ENCODE measurements at regions not wholly inside any gene's neighbourhood (a gene's known extent, or its start where the extent isn't known, plus 50 kb on each side); places are given as distances from the start of the nearest gene placed in this dataset.

DNA sequence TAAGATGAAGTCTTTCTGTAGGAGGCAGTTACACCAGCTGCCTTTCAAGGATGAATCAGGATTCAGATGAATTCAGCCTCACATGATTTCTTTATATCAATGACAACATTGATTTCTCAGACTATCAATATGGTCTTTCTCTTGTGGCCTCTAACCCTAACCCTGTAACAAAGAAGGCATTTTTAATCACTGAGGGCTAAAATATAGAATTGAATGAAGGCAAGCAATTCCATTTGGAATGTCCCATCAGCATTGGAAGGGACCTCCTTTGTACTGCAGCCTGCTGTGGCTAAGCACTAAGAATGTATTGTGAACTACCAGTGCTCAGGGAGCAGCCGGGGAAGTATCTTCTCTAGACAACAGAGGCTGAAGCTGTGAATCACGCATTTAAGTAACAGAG is 90.6 kb upstream of the FRMD6 start:
- Histone ChIP-seq H3K27ac (ENCODE audit: low read depth, low read length) (no peak overlapping the region), H3K36me3 (ENCODE audit: control insufficient read depth in 2 of 4, insufficient read depth in 4 of 4, low read length in 3 of 4) (no peaks in the 10 kb centered on the region), H2AK5ac (ENCODE audit: low read depth, low read length) (no peak overlapping the region), H2BK15ac (ENCODE audit: low read length) (no peak overlapping the region), H3K18ac (ENCODE audit: extremely low read depth, low read length) (no peak overlapping the region), H3K9ac (replicated peaks in 1 of 4; ENCODE audit: extremely low read depth in 1 of 4, low read depth in 3 of 4, low read length in 3 of 4) (no peak overlapping the region), H3K23me2 (ENCODE audit: low read depth, low read length) (no peaks in the 10 kb centered on the region), H3K23ac (ENCODE audit: insufficient read length) (no peak overlapping the region), H2BK120ac (replicated peaks; ENCODE audit: low read depth, low read length) (no peak overlapping the region), H3K79me2 (ENCODE audit: control insufficient read depth in 1 of 2, insufficient read depth in 2 of 2, low read length in 2 of 2) (no peaks in the 10 kb centered on the region), H3K27me3 (replicated peaks in 1 of 4; ENCODE audit: control insufficient read depth in 3 of 4, extremely low read depth in 1 of 4, insufficient read depth in 3 of 4, low read length in 3 of 4) (no peaks in the 10 kb centered on the region), H3K4me2 (ENCODE audit: insufficient read depth in 1 of 2, low read depth in 2 of 2, low read length in 2 of 2) (no peak overlapping the region), H4K5ac (ENCODE audit: insufficient read length, low read depth, low read length) (no peak overlapping the region), H2BK12ac (ENCODE audit: low read depth, low read length) (no peak overlapping the region), H3K79me1 (ENCODE audit: low read depth, low read length) (no peaks in the 10 kb centered on the region), H3K9me3 (ENCODE audit: insufficient read depth in 2 of 2, low read depth in 1 of 2, low read length in 1 of 2) (no peaks in the 10 kb centered on the region), H3K14ac (ENCODE audit: insufficient read length) (no peak overlapping the region), H3K4me1 (replicated peaks in 1 of 4; ENCODE audit: control insufficient read depth in 3 of 4, insufficient read depth in 4 of 4, low read length in 3 of 4) (no peaks in the 10 kb centered on the region; a peak in 1 of 7 replicates), H4K8ac (ENCODE audit: extremely low read depth, insufficient read depth, low read length) (no peak overlapping the region), H4K20me1 (replicated peaks in 1 of 2; ENCODE audit: control insufficient read depth in 1 of 2, insufficient read depth in 2 of 2, low read length in 2 of 2) (no peaks in the 10 kb centered on the region), H3K4me3 (ENCODE audit: extremely low read depth in 1 of 4, insufficient read depth in 2 of 4, low read depth in 3 of 4, low read length in 4 of 4) (no peak overlapping the region), H2BK20ac (ENCODE audit: low read length) (no peak overlapping the region), H4K91ac (replicated peaks; ENCODE audit: insufficient read length, low read length) (no peak overlapping the region), H3K4ac (replicated peaks; ENCODE audit: insufficient read length, low read depth, low read length) (no peak overlapping the region), H3K56ac (replicated peaks; ENCODE audit: insufficient read length, low read depth, low read length) (no peak overlapping the region), H2AFZ (ENCODE audit: low read length) (no peak overlapping the region), H2BK5ac (ENCODE audit: low read depth, low read length) (no peak overlapping the region)
- 86% methylated on average over 2 of the region's 2 CpGs; no CpG with 5 or more reads in 1 of the 2 experiments for WGBS, 2 experiments (ENCODE audit: extremely low coverage in 1 of 2, insufficient coverage in 1 of 2, insufficient read length in 1 of 2, insufficient replicate concordance in 2 of 2, low coverage in 1 of 2, low lambda C conversion rate in 2 of 2, missing lambda C conversion rate in 1 of 2)
- no peak for TF ChIP-seq NRF1 (IDR thresholded peaks at IDR 0.05; ENCODE audit: low read depth, low read length)
- TF ChIP-seq CBX8 (IDR thresholded peaks at IDR 0.05; ENCODE audit: borderline replicate concordance, low read depth, low read length), result no peak
- TF ChIP-seq JUN (IDR thresholded peaks at IDR 0.05; ENCODE audit: low read depth, low read length), result no peak
- TF ChIP-seq RBBP5 (IDR thresholded peaks at IDR 0.05; ENCODE audit: borderline replicate concordance, low read depth, low read length), result no peak
- CTCF ChIA-PET (ENCODE audit: partially characterized antibody), result interaction anchor here (1.3 kb wide), 1 partner anchor 8 kb away, joined by 3 read pairs; no protein-coding TSS in a partner anchor
- FAIRE-seq (no peak), DNase-seq (ENCODE audit: low read depth in 1 of 2, low spot score in 2 of 2) (no peak)
- POLR2A ChIA-PET (ENCODE audit: partially characterized antibody), result no interaction called here

Measured in H1 (cell line).